HG02610 (cell line): ENCODE measurements at regions not wholly inside any gene's neighbourhood (a gene's known extent, or its start where the extent isn't known, plus 50 kb on each side); places are given as distances from the start of the nearest gene placed in this dataset.

Experiments used
- ATAC-seq: cut with Tn5 transposase; IDR thresholded peaks from one replicate; pipeline ENCODE4 v1.9.1; 2021; ENCODE audit warnings: mild to moderate bottlenecking, moderate library complexity; ENCODE audit not compliant: unreplicated experiment

- no peak for ATAC-seq
Measured at GRCh38 chr5:103464835-103465484, 97.6 kb downstream of the NUDT12 start.

- ATAC-seq = no peak
Measured at GRCh38 chr5:103463261-103463660, 99.3 kb downstream of the NUDT12 start.

GRCh38 chr5:103461243-103461642 lies 101.3 kb downstream of the NUDT12 start:
- no peak for ATAC-seq

GRCh38 chr5:103458497-103459040 lies 104.0 kb downstream of the NUDT12 start:
- ATAC-seq = peak; percentile 66

- no peak for ATAC-seq
Measured at GRCh38 chr5:103456476-103456875, 106.1 kb downstream of the NUDT12 start.

- ATAC-seq = no peak
Measured at GRCh38 chr5:103455796-103456195, 106.8 kb downstream of the NUDT12 start.

GRCh38 chr5:103454770-103455169 lies 107.8 kb downstream of the NUDT12 start:
- no peak for ATAC-seq

- no peak for ATAC-seq
Measured at GRCh38 chr5:103452666-103453065, 109.9 kb downstream of the NUDT12 start.

- ATAC-seq = no peak
Measured at GRCh38 chr5:103452089-103452488, 110.5 kb downstream of the NUDT12 start.

- ATAC-seq = no peak
Measured at GRCh38 chr5:103451261-103451660, 111.3 kb downstream of the NUDT12 start.

GRCh38 chr5:103450333-103451061 lies 112.1 kb downstream of the NUDT12 start:
- ATAC-seq = no peak

GRCh38 chr5:103446813-103447212 lies 115.8 kb downstream of the NUDT12 start:
- ATAC-seq = no peak

GRCh38 chr5:103445426-103446035 lies 117.1 kb downstream of the NUDT12 start:
- ATAC-seq = no peak

GRCh38 chr5:103444333-103445038 lies 118.1 kb downstream of the NUDT12 start:
- no peak for ATAC-seq

- ATAC-seq = no peak
Measured at GRCh38 chr5:103442750-103443149, 119.8 kb downstream of the NUDT12 start.

GRCh38 chr5:103441523-103441922 lies 121.1 kb downstream of the NUDT12 start:
- ATAC-seq = no peak

- ATAC-seq = no peak
Measured at GRCh38 chr5:103439007-103439406, 123.6 kb downstream of the NUDT12 start.

GRCh38 chr5:103436656-103437055 lies 125.9 kb downstream of the NUDT12 start:
- no peak for ATAC-seq

GRCh38 chr5:103436112-103436511 lies 126.5 kb downstream of the NUDT12 start:
- ATAC-seq = no peak

GRCh38 chr5:103435136-103435889 lies 127.3 kb downstream of the NUDT12 start:
- ATAC-seq = no peak
